Fibroblast of upper back skin (primary cell): ENCODE measurements at regions not wholly inside any gene's neighbourhood (a gene's known extent, or its start where the extent isn't known, plus 50 kb on each side); places are given as distances from the start of the nearest gene placed in this dataset.
"Not testable (repeated sequence)": the region's sequence is repeated elsewhere in the genome, so short reads cannot be mapped to it uniquely, and the experiment has no call there.

Source experiments
- DNase-seq: peaks from one replicate; pipeline ENCODE4 v3.0.0-alpha.2; 2013

DNA sequence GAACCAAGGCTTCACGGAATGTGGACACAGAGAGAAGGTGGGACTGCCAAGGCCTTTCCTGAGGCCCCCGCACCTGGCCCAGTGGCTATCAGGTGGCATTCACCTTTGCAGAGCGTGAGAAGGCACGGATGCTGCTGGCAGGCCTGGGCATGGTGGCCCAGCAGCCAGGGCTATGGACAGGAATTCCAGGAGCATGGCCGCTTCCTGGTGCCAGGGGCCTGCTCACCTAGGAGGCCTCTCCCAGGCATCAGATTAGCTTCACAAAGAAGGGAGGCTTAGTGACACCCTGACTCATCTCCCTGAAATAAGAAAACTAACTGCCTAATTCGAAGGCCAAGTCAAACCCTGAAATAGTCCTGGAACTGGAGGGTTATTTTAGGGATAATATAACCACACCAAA, 155.8 kb downstream of the TEX29 start:
- DNase-seq: no peak

DNA sequence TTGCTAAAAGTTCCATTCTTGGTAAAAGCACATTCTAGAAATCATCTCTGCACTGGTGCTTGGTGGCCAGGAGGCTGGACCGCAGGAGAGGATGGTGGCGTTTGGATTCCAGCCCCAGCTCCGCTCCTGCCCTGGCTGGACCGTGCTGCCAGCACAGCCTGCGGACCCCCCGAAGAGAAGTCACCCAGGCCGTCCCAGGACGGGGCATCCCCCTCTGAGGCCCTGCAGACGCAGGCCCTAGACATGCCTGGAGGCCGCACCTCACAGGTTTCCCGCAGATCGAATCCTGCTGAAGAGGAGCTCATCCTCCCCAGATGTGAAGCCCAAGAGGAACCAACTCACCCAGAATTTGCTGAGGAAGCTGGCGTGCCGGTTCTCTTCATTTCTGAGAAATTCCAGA, 159.0 kb downstream of the TEX29 start:
- no peak for DNase-seq

DNA sequence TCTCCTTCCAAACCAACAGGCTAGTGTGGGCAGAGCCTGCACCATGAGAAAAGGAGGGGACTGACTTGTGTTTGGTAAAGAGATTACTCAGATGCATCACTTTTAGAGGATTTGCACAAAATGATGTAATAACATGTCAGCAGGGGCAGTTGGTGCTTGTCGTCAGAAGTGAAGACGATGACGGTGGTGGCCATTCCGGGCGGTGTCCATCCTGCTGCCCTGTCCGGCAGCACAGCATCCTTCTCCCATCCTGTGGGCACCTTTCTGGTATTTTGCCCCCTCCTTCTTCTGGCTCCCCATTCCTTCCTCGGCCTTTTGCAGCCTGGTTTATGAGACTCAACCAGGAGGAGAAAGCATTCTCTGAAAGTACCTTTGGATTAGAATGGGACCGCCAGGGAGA, 160.1 kb downstream of the TEX29 start:
- DNase-seq: no peak

DNA sequence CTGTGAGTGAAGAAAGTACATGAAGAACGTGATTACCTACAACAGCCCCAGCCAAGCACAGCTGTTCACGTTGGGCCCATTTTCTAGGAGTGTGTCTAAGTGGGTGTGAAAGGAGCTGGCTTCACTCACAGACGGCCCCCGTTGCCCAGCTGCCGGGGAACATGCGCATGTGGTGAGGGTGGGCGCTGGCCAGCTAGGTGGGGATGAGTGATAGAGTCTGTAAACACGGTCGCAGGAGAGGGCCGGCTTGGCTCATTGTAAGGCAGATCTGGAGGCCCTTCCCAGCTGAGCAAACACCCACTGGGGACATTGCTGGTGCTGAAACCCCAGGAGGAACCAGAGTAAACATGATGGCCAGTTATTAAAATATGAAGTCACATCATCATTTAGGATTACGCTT, 160.5 kb downstream of the TEX29 start:
- DNase-seq: no peak

DNA sequence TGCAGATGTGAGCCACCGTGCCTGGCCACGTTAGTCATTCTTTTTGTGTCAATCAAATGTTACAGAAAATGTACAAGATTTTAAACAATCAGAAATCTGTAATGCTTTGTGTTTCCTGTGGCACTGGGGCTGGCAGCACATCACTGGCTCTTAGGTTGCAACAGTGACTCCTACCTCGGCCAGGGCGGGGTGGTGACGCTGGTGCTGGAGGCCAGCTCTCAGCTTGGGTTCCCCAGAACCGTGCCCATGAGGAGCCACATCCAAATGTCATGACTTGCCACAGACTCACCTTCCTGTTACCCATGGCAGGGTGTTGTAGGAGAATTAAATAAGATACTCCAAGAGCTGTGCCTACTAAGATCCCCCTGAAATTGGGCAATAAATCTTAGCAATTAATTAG, 161.7 kb downstream of the TEX29 start:
- no peak for DNase-seq

DNA sequence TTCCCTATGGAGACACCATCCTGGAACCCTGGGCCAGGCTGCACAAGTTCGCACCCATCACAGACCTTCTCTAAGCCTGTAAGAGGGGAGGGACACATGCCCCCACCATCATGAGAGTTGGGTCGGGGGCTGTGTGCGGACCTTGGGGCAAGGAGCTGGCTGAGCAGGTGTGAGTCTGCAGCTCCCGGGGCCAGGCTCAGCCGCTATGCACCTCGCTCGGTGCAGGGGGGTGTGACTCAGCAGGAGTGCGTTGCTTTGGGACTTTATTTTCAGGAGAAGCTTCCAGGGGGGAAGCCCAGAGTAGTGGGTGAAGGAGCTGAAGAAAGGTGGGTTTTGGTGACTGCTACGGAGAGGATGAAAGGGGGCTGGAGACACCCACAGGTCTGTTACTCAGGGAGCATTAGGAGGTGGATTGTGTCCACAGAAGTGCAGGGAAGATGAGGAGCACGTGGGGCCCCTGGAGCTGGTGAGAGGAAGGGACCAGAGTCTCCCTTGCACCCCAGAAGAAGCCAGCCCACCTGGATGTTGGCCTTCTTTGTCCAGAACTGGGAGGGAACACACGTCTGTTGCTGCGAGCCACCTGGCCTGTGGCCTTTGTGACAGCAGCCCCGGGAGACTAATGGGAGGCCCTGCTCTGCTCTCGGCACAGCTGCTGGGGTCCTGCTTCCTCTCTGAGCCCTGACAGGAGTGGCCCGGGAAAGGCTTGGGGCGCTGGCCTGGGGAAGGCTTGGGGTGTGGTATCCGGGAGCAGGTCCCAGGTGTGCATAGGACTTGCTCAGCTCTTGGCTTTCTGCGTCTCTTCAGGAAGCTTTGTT, 162.6 kb downstream of the TEX29 start:
- DNase-seq: no peak

DNA sequence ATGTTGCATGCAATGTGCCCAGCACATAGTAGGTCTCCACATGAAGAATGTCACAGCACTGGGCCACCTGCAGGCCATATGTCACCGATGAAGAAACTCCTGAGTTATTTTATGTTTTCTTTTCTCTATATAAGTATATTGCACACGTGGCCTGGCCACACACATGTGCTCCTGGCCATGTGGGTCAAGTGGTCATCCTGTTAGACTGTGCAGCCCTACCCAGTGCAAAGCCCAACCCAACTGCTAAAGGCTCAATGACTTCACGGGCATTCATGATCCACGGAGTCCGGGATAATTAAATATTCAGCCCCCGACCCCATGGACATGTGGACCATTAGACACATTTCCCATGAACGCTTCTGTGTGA, 163.2 kb downstream of the TEX29 start:
- DNase-seq: no peak

DNA sequence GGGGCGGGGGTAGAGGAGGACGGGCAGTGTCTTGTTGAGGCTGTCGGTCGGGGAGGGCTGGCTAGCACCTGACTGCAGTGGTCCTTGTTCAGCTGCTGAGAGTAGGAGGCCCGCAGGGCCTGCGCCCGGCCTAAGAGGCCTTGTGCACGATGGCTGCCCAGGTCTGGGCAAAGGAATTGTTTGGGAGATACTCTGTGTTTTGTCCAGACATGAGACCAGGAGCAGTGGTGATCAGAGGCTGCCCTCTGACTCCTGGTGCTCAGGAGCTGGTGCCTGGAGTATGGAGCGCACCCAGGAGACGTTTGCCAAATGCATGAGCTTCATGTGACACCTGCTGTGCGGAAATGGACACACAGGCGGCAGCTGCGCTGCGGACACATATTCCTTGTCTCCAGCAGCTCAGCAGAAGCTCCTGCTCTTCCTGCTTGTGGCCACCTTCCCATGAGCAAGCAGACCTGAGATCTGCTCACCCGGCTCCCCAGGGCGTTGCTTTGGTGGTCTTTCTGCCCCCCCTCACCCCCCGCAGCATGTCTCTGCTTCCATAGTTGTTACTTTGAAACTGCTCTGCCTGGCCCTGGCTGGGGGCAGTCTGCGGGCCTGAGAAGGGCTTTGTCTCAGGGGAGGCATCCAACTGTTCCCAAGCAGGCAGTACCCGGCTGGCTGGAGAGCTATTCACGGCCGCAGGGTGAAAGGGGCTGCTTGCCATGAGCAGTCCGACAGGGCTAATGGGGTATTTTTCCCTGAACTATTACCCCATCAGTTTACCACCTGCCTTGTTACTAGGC, 163.9 kb downstream of the TEX29 start:
- no peak for DNase-seq

DNA sequence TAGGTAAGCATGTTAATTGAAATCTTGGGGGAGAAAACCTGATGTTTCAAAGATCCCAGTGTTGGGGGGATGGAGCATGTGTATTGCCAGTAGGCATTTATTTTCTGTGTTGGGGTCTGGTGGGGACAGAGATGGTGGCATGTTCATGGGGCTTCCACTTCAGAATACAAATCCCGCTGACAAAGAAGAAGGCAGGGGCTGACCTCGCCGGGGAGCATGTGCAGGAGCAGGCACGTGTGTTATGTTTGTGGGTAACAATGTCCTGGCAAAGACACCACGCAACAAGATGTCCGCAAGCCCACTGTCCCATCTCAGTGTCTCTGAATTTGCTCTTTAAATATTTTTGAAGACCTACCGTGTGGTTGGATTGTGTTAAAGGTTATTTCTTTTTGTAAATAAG, 164.5 kb downstream of the TEX29 start:
- no peak for DNase-seq

DNA sequence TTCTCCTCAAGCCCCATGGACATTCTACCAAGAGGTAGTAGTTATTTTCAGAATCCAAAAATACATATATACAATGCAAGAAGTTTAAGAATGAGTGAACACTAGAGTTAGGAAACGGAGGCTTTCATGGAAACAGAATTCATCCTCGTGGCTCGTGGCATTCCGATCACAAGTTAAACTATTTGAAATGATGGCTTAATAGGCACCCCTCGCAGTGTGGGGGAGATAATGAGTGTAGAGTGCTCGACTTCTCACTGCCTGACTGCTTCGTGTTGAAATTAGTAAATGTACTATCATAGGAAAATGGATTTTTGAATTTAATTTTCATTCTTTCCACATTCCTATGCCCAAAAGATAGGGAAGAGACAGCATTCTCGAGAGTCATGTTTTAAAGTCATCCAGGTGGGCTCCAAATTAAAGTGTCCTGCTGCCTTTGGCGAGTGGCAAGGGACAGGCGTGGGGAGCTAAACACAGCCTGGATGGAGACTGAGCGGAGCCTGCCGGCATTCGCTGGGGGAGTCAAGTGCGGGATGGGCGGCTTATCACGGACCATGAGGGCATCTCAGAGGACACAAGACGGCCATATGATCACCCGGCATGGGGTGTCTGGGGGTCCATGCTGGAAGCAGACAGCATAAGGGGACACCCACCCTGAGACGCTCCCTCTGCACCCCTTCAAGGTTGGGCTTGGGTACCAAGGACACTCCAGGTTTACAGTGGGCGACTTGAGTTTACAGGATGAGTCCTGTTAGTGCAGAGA, 165.2 kb downstream of the TEX29 start:
- DNase-seq: no peak

DNA sequence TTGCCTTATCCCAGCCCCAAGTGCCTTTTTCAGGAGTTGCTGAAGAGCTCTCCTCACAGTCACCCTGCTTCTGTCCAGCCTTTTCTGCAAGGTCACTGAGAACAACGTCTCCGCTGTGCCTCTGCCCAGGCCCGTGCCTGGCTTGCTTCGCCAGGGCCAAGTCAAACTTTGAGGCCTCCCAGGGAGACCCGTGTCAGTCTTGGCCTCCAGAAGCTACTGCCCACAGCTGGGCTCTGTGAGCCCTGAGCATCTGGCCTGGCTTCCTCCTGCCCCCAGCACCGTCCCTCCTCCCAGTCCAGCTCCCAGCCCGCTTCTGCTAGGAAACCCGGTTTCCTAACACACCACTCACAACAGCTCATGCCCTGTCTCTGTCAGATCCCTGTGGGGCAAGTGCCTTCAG, 165.9 kb downstream of the TEX29 start:
- no peak for DNase-seq

DNA sequence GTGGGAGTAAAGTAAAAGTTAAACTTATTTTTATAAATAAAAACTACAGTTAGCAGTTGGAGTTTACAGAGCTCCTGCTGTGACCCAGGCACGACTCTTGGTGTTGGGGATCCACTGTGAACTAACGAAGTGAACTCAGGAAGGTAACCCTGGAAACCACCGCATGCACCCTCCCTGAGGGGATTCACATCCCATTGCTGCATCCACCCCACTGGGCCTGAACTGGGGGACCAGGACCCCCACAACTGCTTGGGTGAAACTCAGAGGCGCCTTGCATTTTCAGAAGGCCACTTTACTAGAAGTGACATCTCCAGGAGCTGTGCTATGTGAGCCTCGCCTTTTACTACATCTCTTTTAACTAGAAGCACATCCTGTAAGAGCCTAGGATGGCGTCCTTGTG, 166.4 kb downstream of the TEX29 start:
- DNase-seq: no peak

DNA sequence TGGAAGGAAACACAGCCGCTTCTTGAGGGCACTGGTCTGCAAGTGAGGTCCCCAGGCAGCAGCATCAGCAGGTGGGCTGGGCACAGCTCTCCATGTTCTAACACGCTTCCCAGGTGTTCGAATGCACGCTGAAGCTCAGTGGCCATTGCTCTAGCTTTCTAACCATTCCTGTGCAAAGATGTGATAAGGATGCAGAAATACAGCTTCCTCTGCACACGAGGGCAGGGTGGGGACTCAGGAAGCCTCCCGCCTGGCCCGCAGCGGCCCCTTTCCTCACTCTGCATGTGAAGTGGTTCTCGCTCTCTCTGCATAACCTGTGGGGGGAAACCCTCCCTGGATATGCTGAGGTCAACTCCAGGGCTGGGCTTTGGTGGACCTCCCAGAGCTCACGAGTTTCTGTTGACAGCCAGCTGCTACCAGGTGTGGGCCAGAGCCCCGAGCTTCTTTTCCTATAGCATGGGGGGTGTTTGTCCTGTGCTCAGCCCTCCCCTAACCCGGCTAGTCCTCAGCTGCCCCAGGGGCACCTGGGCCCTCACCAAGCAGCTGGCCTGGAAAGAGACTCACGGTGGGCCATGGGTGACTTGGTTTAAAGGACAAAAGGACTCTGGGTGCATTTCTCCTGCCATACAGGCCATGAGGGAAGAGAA, 168.2 kb downstream of the TEX29 start:
- DNase-seq: no peak

DNA sequence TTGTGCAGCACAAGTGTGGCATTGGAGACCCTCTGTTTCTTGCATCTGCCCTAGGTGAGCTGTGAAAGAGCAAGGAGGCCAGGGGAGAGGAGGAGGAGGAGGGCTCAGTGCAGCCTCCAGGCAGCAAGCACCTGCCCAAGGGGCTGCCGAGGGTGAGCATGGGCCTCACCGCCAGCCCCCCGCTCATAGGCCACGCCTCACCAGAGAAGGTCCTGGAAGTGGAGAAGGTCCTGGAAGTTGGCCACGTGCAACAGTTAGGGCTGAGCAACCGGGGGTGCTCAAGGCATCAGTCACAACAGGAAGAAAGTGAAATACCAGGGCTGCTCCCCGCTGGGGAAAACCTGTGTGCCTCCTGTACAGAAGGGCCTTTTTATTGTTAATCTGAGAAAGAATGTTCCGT, 168.9 kb downstream of the TEX29 start:
- DNase-seq: no peak

DNA sequence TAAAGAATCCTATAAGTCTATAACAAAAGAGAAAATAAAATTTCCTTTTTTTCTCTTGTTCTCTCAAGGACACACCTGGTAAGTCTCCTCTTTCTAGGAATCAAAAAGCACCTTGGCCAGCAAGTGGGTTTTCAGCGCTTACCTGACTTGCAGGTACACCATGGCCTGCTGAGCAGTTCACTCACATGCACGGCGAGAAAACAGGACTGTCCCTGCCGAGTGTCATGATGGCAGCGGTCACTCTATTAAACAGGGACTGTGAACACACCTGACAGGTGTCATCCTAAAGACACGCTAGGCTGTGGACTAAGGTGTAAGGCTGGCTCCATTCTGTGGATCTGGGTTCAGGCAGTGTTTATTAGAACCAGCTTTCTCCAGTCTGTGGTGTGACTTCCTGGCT, 170.2 kb downstream of the TEX29 start:
- no peak for DNase-seq

DNA sequence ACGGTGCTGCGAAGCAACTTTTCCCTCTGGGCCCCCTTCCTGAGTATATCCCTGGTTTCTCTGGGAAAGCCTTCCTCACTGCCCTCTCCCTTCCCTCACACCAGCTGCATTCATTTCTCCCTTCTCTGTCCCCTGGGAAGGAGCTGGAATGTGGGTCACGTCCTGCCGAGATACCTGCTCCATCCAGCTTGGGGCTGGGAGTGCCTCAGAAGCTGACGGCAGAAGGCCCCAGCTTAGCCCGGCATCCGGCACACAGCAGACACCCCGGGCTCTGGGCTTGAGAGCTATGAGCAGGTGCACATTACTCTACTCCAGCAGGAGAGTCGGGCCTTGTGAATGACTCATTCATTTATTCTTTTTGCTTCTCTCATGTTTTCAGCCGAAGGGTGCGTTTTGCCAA, 170.6 kb downstream of the TEX29 start:
- no peak for DNase-seq

DNA sequence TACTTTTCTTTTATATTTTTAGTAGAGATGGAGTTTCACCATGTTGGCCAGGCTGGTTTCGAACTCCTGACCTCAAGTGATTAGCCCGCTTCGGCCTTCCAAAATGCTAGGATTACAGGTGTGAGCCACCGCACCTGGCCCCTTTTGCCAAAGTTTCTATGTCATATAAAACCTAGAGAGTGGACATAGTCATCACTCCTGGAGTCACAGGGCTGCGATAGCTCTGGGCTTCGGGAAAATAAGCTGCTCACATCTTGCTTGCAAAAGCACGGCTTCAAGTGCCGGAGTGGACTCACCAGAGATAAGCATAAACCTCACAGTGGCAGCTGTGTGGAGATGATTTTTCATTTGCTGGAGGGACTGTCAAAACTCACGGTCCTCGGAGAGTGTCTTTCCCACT, 171.2 kb downstream of the TEX29 start:
- no peak for DNase-seq

DNA sequence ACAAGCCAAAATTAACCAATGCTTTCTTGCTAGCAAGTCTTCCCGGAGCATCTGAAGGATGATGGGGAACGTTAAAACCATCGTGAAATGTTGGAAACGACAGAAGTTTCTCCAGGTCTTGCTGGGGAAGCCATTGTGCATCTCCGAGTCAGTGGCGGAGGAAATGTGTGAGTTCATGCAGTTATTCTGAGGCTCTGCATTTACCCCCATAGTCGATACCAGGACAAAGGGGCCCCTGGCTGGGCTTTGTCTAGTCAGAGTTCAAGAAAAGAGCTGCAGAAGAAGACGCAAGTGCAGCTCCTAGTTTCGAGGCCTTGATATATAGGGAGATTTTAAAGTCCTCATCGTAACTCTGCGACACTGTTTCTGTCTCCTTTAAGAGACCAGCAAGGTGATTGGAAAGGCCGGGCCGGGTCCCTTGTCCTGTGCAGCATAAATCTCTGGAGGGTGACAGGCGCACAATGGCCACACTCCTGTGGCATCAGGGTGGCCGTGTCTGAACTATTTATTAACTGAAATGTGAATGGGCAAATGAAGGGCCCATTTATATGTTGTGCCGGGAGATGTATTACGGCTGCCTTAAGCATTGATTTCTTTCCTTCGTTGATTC, 172.0 kb downstream of the TEX29 start:
- no peak for DNase-seq

DNA sequence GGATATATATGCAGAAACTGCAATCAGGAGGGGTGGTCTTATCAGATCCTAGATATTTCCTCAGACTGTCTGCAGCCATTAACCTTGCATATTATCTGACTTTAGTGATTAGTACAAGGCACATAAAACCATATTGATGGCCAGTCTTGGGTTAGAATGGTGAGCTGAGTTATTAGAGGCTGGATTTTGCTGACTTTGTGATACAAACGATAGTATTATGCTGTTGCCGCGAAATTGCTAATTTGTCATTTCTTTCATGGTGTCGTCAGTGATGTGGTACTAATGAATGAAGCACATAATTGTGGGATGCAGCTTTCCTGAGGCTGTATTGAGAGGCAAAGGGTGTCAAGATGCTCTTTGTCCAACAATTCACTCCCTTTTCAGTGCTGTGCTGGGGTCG, 172.5 kb downstream of the TEX29 start:
- no peak for DNase-seq

DNA sequence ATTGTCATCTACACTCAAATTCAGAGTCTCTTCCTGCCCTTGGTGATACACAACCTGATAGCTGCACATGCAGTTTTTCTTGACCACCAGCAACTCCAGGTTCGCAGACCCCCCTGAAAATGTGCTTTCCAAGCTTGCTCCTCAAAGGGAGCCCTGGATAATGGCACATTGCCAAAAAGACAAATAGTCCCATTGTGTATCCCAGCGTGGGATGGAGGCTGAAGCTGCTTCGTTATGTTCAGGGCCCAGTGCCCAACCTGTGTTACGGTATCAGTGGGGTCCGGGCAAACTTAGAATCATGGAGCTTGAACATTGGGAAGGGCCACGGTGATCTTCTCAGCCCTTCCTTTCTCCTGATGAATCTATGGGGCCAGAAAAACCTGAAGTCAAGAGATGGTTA, 173.0 kb downstream of the TEX29 start:
- no peak for DNase-seq

DNA sequence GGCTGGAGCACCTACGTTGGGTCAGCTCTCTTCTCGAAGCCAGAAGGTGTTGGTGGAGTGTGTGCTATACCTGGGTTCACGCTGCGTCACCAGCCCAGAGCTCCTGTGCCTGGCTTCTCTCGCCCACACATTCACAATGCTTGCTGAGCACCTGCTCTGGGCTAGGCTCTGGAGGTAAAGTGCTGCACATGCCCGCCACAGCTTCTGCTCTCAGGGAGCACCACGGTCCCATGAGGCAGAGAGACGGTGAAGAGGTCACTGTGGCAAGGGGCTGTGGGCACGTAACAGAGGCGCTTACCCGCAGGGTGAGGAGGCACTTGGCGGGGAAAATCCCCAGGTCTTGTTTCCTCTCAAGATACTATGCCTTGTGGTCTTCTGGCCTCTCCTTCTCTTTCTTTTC, 174.2 kb downstream of the TEX29 start:
- DNase-seq: no peak

DNA sequence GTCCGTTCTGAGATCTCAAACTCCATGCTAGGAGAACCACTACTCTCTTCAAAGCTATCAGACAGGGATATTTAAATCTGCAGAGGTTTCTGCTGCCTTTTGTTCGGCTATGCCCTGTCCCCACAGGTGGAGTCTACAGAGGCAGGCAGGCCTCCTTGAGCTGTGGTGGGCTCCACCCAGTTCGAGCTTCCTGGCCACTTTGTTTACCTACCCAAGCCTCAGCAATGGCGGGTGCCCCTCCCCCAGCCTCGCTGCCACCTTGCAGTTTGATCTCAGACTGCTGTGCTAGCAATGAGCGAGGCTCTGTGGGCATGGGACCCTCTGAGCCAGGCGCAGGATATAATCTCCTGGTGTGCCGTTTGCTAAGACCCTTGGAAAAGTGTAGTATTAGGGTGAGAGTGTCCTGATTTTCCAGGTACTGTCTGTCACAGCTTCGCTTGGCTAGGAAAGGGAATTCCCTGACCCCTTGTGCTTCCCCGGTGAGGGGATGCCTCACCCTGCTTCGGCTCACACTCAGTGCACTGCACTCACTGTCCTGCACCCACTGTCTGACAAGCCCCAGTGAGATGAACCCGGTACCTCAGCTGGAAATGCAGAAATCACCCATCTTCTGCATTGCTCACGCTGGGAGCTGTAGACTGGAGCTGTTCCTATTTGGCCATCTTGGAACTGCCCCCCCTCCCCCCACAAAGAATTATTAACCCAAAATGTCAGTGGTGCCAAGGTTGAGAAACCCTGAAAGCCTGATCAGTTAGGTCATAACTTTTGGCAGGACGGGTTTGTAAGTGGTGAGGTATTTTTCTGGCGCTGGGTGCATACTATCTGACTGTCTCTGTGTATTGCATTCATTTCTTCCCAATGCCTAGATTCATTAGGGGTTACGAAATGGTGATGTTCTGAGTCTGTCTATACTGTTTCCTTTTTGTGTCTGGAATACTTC, 181.4 kb downstream of the TEX29 start:
- not testable (repeated sequence) for DNase-seq
